Trophoblast cell (in vitro differentiated cells and primary cell): ENCODE measurements at regions not wholly inside any gene's neighbourhood (a gene's known extent, or its start where the extent isn't known, plus 50 kb on each side); places are given as distances from the start of the nearest gene placed in this dataset.

ENCODE experiments used
- DNase-seq, 2 donors: peaks; one replicate each; pipeline ENCODE4 v3.0.0-alpha.2; 2016
- H2AFZ ChIP-seq: 2 replicates; pipeline ENCODE4 v1.6.1; 2013; ENCODE audit warnings: low read length, moderate library complexity, mild to moderate bottlenecking; ENCODE audit not compliant: insufficient read depth, poor library complexity
- H2AK5ac ChIP-seq: 2 replicates; pipeline ENCODE4 v1.6.1; 2013; ENCODE audit warnings: mild to moderate bottlenecking, low read length
- H2BK120ac ChIP-seq: 2 replicates; pipeline ENCODE4 v1.6.1; 2013; ENCODE audit warnings: low read length, mild to moderate bottlenecking, moderate library complexity; ENCODE audit not compliant: insufficient read depth, poor library complexity
- H2BK12ac ChIP-seq: 2 replicates; pipeline ENCODE4 v1.6.1; 2013; ENCODE audit warnings: mild to moderate bottlenecking, low read length, moderate library complexity
- H2BK5ac ChIP-seq: 2 replicates; pipeline ENCODE4 v1.6.1; 2013; ENCODE audit warnings: low read length, low read depth, moderate library complexity, mild to moderate bottlenecking; ENCODE audit not compliant: poor library complexity
- H3K14ac ChIP-seq: 2 replicates; pipeline ENCODE4 v1.6.1; 2013; ENCODE audit warnings: mild to moderate bottlenecking, low read length
- H3K18ac ChIP-seq: 2 replicates; pipeline ENCODE4 v1.6.1; 2013; ENCODE audit warnings: mild to moderate bottlenecking, low read length
- H3K23ac ChIP-seq: 2 replicates; pipeline ENCODE4 v1.6.1; 2013; ENCODE audit warnings: low read length
- H3K27ac ChIP-seq: 2 replicates; pipeline ENCODE4 v1.5.1; 2013; ENCODE audit warnings: low read depth, mild to moderate bottlenecking, inconsistent platforms, low read length, moderate library complexity
- H3K27me3 ChIP-seq: 2 replicates; pipeline ENCODE4 v1.6.1; 2013; ENCODE audit warnings: inconsistent platforms, mild to moderate bottlenecking, low read length, moderate library complexity; ENCODE audit not compliant: insufficient read depth
- H3K36me3 ChIP-seq, 2 experiments: 1 replicate in 1 of 2; 2 replicates in 1 of 2; pipeline ENCODE4 v1.6.1; 2013; ENCODE audit warnings: low read length in 2 of 2, mild to moderate bottlenecking in 2 of 2, moderate library complexity in 1 of 2; ENCODE audit not compliant: insufficient read depth in 2 of 2, control insufficient read depth in 1 of 2
- H3K4ac ChIP-seq: 2 replicates; pipeline ENCODE4 v1.6.1; 2013; ENCODE audit warnings: low read depth, mild to moderate bottlenecking, low read length, moderate library complexity
- H3K4me1 ChIP-seq, 2 experiments: 1 replicate in 1 of 2; 2 replicates in 1 of 2; pipeline ENCODE4 v1.6.1; 2013; ENCODE audit warnings: low read length in 2 of 2, mild to moderate bottlenecking in 2 of 2, moderate library complexity in 1 of 2; ENCODE audit not compliant: insufficient read depth in 2 of 2, control insufficient read depth in 1 of 2
- H3K4me2 ChIP-seq: 2 replicates; pipeline ENCODE4 v1.6.1; 2013; ENCODE audit warnings: inconsistent platforms, mild to moderate bottlenecking, low read length, moderate library complexity
- H3K4me3 ChIP-seq: 2 replicates; pipeline ENCODE4 v1.5.1; 2013; ENCODE audit warnings: mild to moderate bottlenecking, low read depth, low read length, inconsistent platforms
- H3K79me1 ChIP-seq: one replicate; pipeline ENCODE4 v1.6.1; 2013; ENCODE audit warnings: low read length
- H3K79me2 ChIP-seq: 2 replicates; pipeline ENCODE4 v1.6.1; 2013; ENCODE audit warnings: low read length, mild to moderate bottlenecking; ENCODE audit not compliant: control insufficient read depth, insufficient read depth, poor library complexity
- H3K9ac ChIP-seq: 2 replicates; pipeline ENCODE4 v1.6.1; 2013; ENCODE audit warnings: mild to moderate bottlenecking, low read length
- H3K9me3 ChIP-seq: 2 replicates; pipeline ENCODE4 v1.6.1; 2013; ENCODE audit warnings: low read depth, mild to moderate bottlenecking, control low read depth, inconsistent platforms, low read length; ENCODE audit not compliant: insufficient read depth
- H4K12ac ChIP-seq: 2 replicates; pipeline ENCODE4 v1.6.1; 2013; ENCODE audit warnings: low read depth, mild to moderate bottlenecking, low read length, moderate library complexity
- H4K8ac ChIP-seq: 2 replicates; pipeline ENCODE4 v1.6.1; 2013; ENCODE audit warnings: low read depth, mild to moderate bottlenecking, low read length, moderate library complexity
- H4K91ac ChIP-seq: one replicate; pipeline ENCODE4 v1.6.1; 2013; ENCODE audit warnings: low read depth, mild to moderate bottlenecking, low read length, moderate library complexity
- WGBS: extraction: QIAGEN DNeasy Blood & Tissue Kit; methylation state at CpG from one replicate; pipeline ENCODE4 v1.1.7; 2013; ENCODE audit warnings: missing lambda C conversion rate; ENCODE audit not compliant: insufficient read length, insufficient coverage; ENCODE audit errors: extremely low coverage; 5-methylcytosine and 5-hydroxymethylcytosine counted together

GRCh38 chr18:67218556-67218955 lies 298.0 kb downstream of the DSEL start:
- Histone ChIP-seq H3K4me1 (no peaks in the 10 kb centered on the region), H3K9me3 (no peaks in the 10 kb centered on the region), H3K14ac (no peak overlapping the region), H2BK5ac (no peak overlapping the region), H2BK120ac (no peak overlapping the region), H2BK12ac (no peak overlapping the region), H3K4me3 (no peak overlapping the region), H3K18ac (no peak overlapping the region), H4K12ac (no peak overlapping the region), H3K23ac (no peak overlapping the region), H3K79me1 (no peaks in the 10 kb centered on the region), H3K4ac (no peak overlapping the region), H3K27ac (no peak overlapping the region), H4K8ac (no peak overlapping the region), H3K27me3 (no peaks in the 10 kb centered on the region), H3K9ac (no peak overlapping the region), H4K91ac (no peak overlapping the region), H2AK5ac (no peak overlapping the region), H2AFZ (no peak overlapping the region), H3K36me3 (no peaks in the 10 kb centered on the region), H3K4me2 (no peak overlapping the region), H3K79me2 (no peaks in the 10 kb centered on the region)
- WGBS = no CpG with 5 or more reads among the region's 3 CpGs
- no peak for DNase-seq

DNA sequence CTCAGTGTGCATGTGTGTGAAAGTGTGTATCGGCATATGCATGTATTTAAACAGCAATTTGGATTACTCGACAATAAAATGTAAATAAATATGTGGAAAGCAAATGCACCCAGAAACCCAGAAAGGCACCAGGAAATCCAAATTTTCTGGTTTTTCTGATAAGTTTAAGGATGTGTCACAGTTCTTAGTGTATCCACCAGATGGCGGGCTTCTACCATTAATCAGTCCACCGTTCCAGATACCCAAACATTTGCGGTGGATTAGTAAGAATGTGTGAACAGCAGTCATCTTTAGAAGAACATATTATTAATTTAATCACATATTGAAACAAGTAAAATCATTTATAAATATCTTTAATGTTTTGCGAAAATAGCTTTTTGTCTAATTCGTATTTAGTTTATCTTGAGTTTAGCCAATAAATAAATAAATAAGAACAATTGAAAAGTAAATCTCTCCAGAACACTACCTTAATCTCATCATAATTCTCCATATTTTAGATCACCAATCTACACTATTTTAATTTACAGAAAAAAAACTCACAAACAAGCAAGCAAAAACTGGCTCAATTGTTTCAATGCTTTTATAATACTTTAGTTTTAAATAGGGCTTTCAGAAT lies 298.9 kb downstream of the DSEL start:
- no peak overlapping the region for H4K12ac ChIP-seq
- no peaks in the 10 kb centered on the region for H3K9me3 ChIP-seq
- H3K18ac ChIP-seq = no peak overlapping the region
- no peak overlapping the region for H3K14ac ChIP-seq
- no peak overlapping the region for H4K8ac ChIP-seq
- H3K36me3 ChIP-seq = no peaks in the 10 kb centered on the region
- no peak overlapping the region for H3K27ac ChIP-seq
- H3K27me3 ChIP-seq = no peaks in the 10 kb centered on the region
- H3K4me3 ChIP-seq = no peak overlapping the region
- no peak overlapping the region for H4K91ac ChIP-seq
- no peak overlapping the region for H3K4me2 ChIP-seq
- no peak overlapping the region for H2AFZ ChIP-seq
- H3K4me1 ChIP-seq = no peaks in the 10 kb centered on the region
- H3K4ac ChIP-seq = no peak overlapping the region
- H3K79me1 ChIP-seq = no peaks in the 10 kb centered on the region
- H2BK12ac ChIP-seq = no peak overlapping the region
- WGBS = no CpG with 5 or more reads among the region's 7 CpGs
- peak; percentile 22 to 71 for DNase-seq
- no peak overlapping the region for H2BK120ac ChIP-seq
- no peak overlapping the region for H3K9ac ChIP-seq
- no peak overlapping the region for H2AK5ac ChIP-seq
- no peak overlapping the region for H3K23ac ChIP-seq
- H2BK5ac ChIP-seq = no peak overlapping the region
- H3K79me2 ChIP-seq = no peaks in the 10 kb centered on the region

DNA sequence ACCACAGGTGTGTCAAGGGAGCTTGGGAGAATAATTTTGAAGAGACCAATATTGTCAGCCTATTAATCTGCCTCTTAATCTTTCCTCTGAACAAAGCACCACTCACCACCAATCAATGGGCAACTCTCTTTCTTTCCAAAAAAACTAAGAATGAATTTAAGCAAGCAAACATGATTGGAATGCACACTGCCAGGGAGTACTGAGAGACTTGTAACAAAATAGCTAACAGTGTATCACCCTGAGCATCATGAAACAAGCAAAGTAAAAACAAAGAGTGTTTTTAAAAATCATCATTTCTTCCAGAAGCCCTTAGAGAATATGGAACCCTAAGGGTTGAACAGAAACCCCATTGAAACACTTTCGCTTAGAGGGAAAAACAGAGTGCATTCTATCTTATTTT lies 299.7 kb downstream of the DSEL start:
- Histone ChIP-seq H4K12ac (no peak overlapping the region), H2AFZ (no peak overlapping the region), H3K14ac (no peak overlapping the region), H4K8ac (no peak overlapping the region), H3K4me3 (no peak overlapping the region), H3K4me2 (no peak overlapping the region), H2BK5ac (no peak overlapping the region), H2BK120ac (no peak overlapping the region), H3K27ac (no peak overlapping the region), H3K9me3 (no peaks in the 10 kb centered on the region), H3K18ac (no peak overlapping the region), H3K4me1 (no peaks in the 10 kb centered on the region), H2BK12ac (no peak overlapping the region), H2AK5ac (no peak overlapping the region), H3K9ac (no peak overlapping the region), H4K91ac (no peak overlapping the region), H3K79me1 (no peaks in the 10 kb centered on the region), H3K27me3 (no peaks in the 10 kb centered on the region), H3K79me2 (no peaks in the 10 kb centered on the region), H3K23ac (no peak overlapping the region), H3K4ac (no peak overlapping the region), H3K36me3 (no peaks in the 10 kb centered on the region)
- DNase-seq = no peak
- WGBS = no CpG with 5 or more reads among the region's 1 CpG

DNA sequence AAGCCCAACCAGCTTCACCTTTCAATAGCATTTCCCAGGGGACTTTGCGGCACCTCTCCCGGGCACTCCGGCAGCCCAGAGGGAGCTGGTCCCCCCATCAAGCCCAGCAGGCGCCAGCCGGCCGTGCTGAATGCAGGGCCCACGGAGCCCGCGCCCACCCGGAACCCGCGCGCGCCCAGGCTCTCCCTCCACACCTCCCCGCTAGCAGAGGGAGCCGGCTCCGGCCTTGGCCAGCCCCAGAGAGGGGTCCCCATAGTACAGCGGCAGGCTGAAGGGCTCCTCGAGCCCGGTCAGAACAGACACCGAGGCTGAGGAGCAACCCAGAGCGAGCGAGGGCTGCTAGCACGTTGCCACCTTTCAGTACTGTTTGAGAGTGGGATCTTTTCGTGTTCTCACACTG lies 300.8 kb downstream of the DSEL start:
- Histone ChIP-seq H2AFZ (no peak overlapping the region), H3K9ac (no peak overlapping the region)

More for the DNA sequence above, 300.8 kb downstream of the DSEL start:
- no peaks in the 10 kb centered on the region for H3K79me2 ChIP-seq
- no peak overlapping the region for H2BK5ac ChIP-seq
- H3K23ac ChIP-seq = no peak overlapping the region
- no peak overlapping the region for H4K12ac ChIP-seq
- no peaks in the 10 kb centered on the region for H3K4me1 ChIP-seq
- no peak overlapping the region for H2BK12ac ChIP-seq
- no peak for DNase-seq
- no peaks in the 10 kb centered on the region for H3K9me3 ChIP-seq
- no peak overlapping the region for H3K14ac ChIP-seq
- H2BK120ac ChIP-seq = no peak overlapping the region
- no peaks in the 10 kb centered on the region for H3K79me1 ChIP-seq
- no peak overlapping the region for H3K27ac ChIP-seq
- H3K4me2 ChIP-seq = no peak overlapping the region
- no peak overlapping the region for H2AK5ac ChIP-seq
- H3K4ac ChIP-seq = no peak overlapping the region
- no peak overlapping the region for H3K4me3 ChIP-seq
- no peak overlapping the region for H3K18ac ChIP-seq
- H4K91ac ChIP-seq = no peak overlapping the region
- no peaks in the 10 kb centered on the region for H3K36me3 ChIP-seq
- no CpG with 5 or more reads among the region's 25 CpGs for WGBS
- no peaks in the 10 kb centered on the region for H3K27me3 ChIP-seq
- no peak overlapping the region for H4K8ac ChIP-seq
